Left ventricle myocardium inferior (tissue), 1 donor: ENCODE measurements at regions not wholly inside any gene's neighbourhood (a gene's known extent, or its start where the extent isn't known, plus 50 kb on each side); places are given as distances from the start of the nearest gene placed in this dataset.

Experiments used
- DNase-seq: peaks from one replicate; pipeline ENCODE4 v3.0.0-alpha.2; 2020
- H3K27ac ChIP-seq: fragments of 200-600 bp; replicated peaks from 2 replicates; pipeline ENCODE4 v1.8.0; 2021
- H3K27me3 ChIP-seq: fragments of 200-600 bp; 2 replicates; pipeline ENCODE4 v1.8.0; 2021; ENCODE audit warnings: low read depth
- H3K36me3 ChIP-seq: fragments of 200-600 bp; 2 replicates; pipeline ENCODE4 v1.8.0; 2021
- H3K4me1 ChIP-seq: fragments of 200-600 bp; 2 replicates; pipeline ENCODE4 v1.8.0; 2021
- H3K4me3 ChIP-seq: fragments of 200-600 bp; 2 replicates; pipeline ENCODE4 v1.8.0; 2021; ENCODE audit warnings: mild to moderate bottlenecking, moderate library complexity
- H3K9me3 ChIP-seq: fragments of 200-600 bp; replicated peaks from 2 replicates; pipeline ENCODE4 v1.8.0; 2021
- CTCF ChIP-seq: fragments of 200-600 bp; IDR thresholded peaks from 2 replicates; pipeline ENCODE4 v1.8.0; 2021; ENCODE audit warnings: antibody characterized with exemption, mild to moderate bottlenecking, borderline replicate concordance
- intact Hi-C: fragments of 100-400 bp; cut with micrococcal nuclease; formaldehyde crosslinking; loops from one replicate; pipeline ENCODE4 v1.11.0; 2022
- donor health status: DM: no; HTN: yes; CAD: no; lungs with severe emphysema.

GRCh38 chr11:109363682-109364081 lies 58.3 kb upstream of the C11orf87 start:
- no peaks in the 10 kb centered on the region for H3K4me1 ChIP-seq

DNA sequence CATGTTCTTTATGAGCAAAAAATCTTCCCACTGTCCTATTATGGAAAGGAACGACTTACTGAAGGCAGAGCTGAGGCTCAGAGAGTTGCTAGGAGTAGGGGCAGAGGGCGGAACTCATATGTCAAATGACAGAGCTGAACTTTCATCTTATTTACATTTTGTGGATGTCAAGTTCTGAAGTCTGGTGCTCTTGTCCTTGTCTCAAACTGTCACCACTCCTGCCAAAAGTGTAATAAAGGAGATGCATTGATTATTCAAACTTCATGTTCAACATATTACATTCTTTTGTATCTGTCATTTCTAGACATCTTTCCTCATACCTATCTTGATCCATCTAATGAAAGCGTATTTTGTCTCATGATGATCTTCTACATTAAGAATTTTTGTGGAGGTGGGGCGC lies 57.1 kb upstream of the C11orf87 start:
- H3K4me1 ChIP-seq = no peaks in the 10 kb centered on the region
- no peaks in the 10 kb centered on the region for H3K36me3 ChIP-seq
- no peak for DNase-seq
- H3K27me3 ChIP-seq = no peaks in the 10 kb centered on the region
- H3K27ac ChIP-seq = no peak overlapping the region
- TF ChIP-seq CTCF = no peak
- intact Hi-C loops = no loop called here
- H3K4me3 ChIP-seq = no peak overlapping the region
- peaks cover 6% of the 10 kb centered on the region for H3K9me3 ChIP-seq

More at GRCh38 chr11:109363682-109364081, 58.3 kb upstream of the C11orf87 start:
- no peaks in the 10 kb centered on the region for H3K27me3 ChIP-seq
- no peaks in the 10 kb centered on the region for H3K36me3 ChIP-seq
- H3K9me3 ChIP-seq = peaks cover 8% of the 10 kb centered on the region
- TF ChIP-seq CTCF = no peak
- intact Hi-C loops = no loop called here
- DNase-seq = no peak
- H3K4me3 ChIP-seq = no peak overlapping the region
- no peak overlapping the region for H3K27ac ChIP-seq

DNA sequence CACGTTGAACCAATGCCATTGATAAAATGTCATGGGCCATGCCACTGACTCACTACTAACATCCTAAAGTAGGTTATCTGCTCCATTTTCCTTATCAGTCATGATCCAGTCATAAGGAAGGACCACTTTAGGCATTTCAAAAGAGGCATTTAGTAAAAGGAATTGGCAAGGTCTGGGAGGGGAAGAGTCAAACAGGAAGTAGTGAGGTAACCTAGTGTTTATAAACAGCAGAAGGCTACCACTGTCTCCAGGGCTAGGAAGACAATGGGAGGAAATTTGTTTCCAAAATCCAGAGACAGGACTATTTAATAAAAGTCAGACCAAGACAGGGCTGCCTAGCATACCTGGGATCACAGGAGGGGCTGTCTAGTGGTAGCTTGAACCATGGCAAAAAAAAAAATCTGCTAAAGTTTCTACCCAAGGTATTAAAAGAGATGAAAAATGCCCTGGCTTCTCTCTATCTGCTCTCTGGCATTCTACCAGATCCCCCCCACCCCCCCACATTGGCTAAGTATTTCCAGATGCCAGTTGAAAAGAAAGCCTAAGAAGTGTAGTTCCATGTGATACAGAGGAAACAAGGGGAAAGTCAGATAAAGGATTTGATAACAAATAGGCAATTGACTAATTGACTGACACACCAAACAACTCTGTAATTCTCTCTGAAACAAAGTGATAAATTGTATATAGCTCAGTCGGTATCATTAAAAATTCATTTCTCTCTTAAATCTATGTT lies 50.4 kb upstream of the C11orf87 start:
- Histone ChIP-seq H3K36me3 (no peaks in the 10 kb centered on the region), H3K27ac (no peak overlapping the region), H3K27me3 (no peaks in the 10 kb centered on the region), H3K9me3 (peaks cover 6% of the 10 kb centered on the region), H3K4me1 (peaks cover 6% of the 10 kb centered on the region), H3K4me3 (no peak overlapping the region)
- no peak for TF ChIP-seq CTCF
- no peak for DNase-seq
- intact Hi-C loops = no loop called here
